B cell (primary cell): ENCODE measurements at regions not wholly inside any gene's neighbourhood (a gene's known extent, or its start where the extent isn't known, plus 50 kb on each side); places are given as distances from the start of the nearest gene placed in this dataset.

Experiments
- CTCF ChIP-seq: fragments of 200-600 bp; IDR thresholded peaks from one replicate; pipeline ENCODE4 v1.8.0; 2022; ENCODE audit warnings: antibody characterized with exemption, mild to moderate bottlenecking
- EZH2 ChIP-seq: IDR thresholded peaks from 2 replicates; pipeline ENCODE4 v1.6.1; 2012; ENCODE audit warnings: borderline replicate concordance, low read depth, mild to moderate bottlenecking, moderate library complexity, low read length; ENCODE audit not compliant: insufficient read depth, poor library complexity, severe bottlenecking

- TF ChIP-seq CTCF: no peak
- no peak for TF ChIP-seq EZH2
Observed at GRCh38 chr2:176647325-176648165, 378.3 kb downstream of the MTX2 start.
